ENCODE measurements at regions not wholly inside any gene's neighbourhood (a gene's known extent, or its start where the extent isn't known, plus 50 kb on each side); places are given as distances from the start of the nearest gene placed in this dataset.

DNA sequence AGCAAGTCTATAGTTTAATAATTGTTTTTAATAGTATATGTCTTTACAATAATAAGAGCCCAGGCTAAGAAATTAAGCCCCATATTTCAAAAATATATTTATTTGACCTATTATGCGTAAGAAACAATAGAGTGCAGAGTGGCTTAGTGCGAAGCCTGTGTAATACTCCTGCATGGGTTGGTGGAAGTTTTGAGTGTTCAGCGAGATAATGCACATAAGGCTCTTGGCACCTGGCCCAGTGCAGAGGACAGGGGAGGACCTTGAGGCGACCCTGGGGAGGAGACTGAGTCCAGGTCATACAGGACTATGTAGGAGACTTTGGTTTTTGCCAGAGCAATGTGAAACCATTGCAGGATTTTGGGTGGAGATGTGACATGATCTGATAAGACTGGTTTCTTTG, 132.4 kb upstream of the ST6GAL2 start:
- no peaks in the 10 kb centered on the region for H3K9me3 ChIP-seq
- ATAC-seq (no peak), DNase-seq (no peak)
- H3K36me3 ChIP-seq = no peaks in the 10 kb centered on the region
- no peak overlapping the region for H3K4me3 ChIP-seq
- no peaks in the 10 kb centered on the region for H3K27me3 ChIP-seq
- H3K4me1 ChIP-seq = no peaks in the 10 kb centered on the region
- in situ Hi-C loops (cut with MboI; ENCODE audit: low sequenced_read_pairs in 4 of 4) (no loop called here), intact Hi-C loops (cut with DNase I; ENCODE audit: low total_unique reads) (no loop called here)
- TF ChIP-seq POLR2A (IDR thresholded peaks at IDR 0.05) (no peak), CTCF (IDR thresholded peaks at IDR 0.05 in 4 of 5, conservative IDR thresholded peaks at IDR 0.05 in 1 of 5) (no peak)
- H3K27ac ChIP-seq = no peak overlapping the region

- TF ChIP-seq POLR2A (IDR thresholded peaks at IDR 0.05) (no peak), CTCF (IDR thresholded peaks at IDR 0.05 in 4 of 5, conservative IDR thresholded peaks at IDR 0.05 in 1 of 5) (no peak)
Observed at GRCh38 chr2:107020392-107020791, 134.4 kb upstream of the ST6GAL2 start.

GRCh38 chr2:107024269-107024668, 138.3 kb upstream of the ST6GAL2 start:
- ATAC-seq = no peak
- TF ChIP-seq POLR2A (IDR thresholded peaks at IDR 0.05) = no peak
- TF ChIP-seq CTCF (IDR thresholded peaks at IDR 0.05 in 4 of 5, conservative IDR thresholded peaks at IDR 0.05 in 1 of 5) = no peak
- no peaks in the 10 kb centered on the region for H3K4me1 ChIP-seq
- no peaks in the 10 kb centered on the region for H3K36me3 ChIP-seq
- no peak overlapping the region for H3K4me3 ChIP-seq
- no peak for DNase-seq
- no peaks in the 10 kb centered on the region for H3K27me3 ChIP-seq
- in situ Hi-C loops (cut with MboI; ENCODE audit: low sequenced_read_pairs in 4 of 4) (no loop called here), intact Hi-C loops (cut with DNase I; ENCODE audit: low total_unique reads) (no loop called here)
- H3K27ac ChIP-seq = no peak overlapping the region
- H3K9me3 ChIP-seq = no peaks in the 10 kb centered on the region

More at GRCh38 chr2:107020392-107020791, 134.4 kb upstream of the ST6GAL2 start:
- H3K4me1 ChIP-seq = no peaks in the 10 kb centered on the region
- no peak overlapping the region for H3K27ac ChIP-seq
- no peaks in the 10 kb centered on the region for H3K36me3 ChIP-seq
- H3K27me3 ChIP-seq = no peaks in the 10 kb centered on the region
- no peak overlapping the region for H3K4me3 ChIP-seq
- DNase-seq (no peak), ATAC-seq (no peak)
- intact Hi-C loops (cut with DNase I; ENCODE audit: low total_unique reads) = no loop called here
- H3K9me3 ChIP-seq = no peaks in the 10 kb centered on the region
- in situ Hi-C loops (cut with MboI; ENCODE audit: low sequenced_read_pairs in 4 of 4) = no loop called here

DNA sequence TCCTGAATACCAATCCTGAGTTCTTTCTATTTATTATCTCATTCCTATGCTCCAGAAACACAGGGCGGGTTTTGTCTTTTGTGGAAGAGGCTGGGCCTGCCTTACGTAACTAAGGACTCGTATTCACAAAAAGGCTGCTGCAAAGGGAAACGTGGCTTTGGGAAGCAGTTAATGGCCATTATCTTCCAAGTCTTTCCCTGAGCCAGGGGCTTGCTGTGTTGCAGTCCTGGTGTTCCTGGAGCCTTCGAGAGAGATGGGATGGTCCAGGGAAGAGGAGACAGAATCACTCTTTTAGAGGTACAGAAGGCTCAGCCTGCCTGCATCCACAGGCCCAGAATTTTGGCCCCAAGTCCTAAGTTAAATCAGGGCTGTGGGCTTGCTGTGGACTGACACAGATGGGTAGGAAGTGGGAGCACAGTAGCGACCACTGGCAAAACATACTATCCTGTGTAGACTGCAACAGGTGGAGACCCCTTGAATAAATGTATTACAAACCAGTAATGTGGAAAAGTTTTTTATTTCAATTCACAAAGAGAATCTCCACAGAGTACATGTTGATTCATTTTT, 139.4 kb upstream of the ST6GAL2 start:
- H3K27me3 ChIP-seq = no peaks in the 10 kb centered on the region
- H3K4me1 ChIP-seq = no peaks in the 10 kb centered on the region
- ATAC-seq (no peak), DNase-seq (no peak)
- intact Hi-C loops (cut with DNase I; ENCODE audit: low total_unique reads) = no loop called here
- no peaks in the 10 kb centered on the region for H3K9me3 ChIP-seq
- H3K27ac ChIP-seq = no peak overlapping the region
- no peak for TF ChIP-seq CTCF (IDR thresholded peaks at IDR 0.05 in 4 of 5, conservative IDR thresholded peaks at IDR 0.05 in 1 of 5)
- TF ChIP-seq POLR2A (IDR thresholded peaks at IDR 0.05) = no peak
- no peak overlapping the region for H3K4me3 ChIP-seq
- no peaks in the 10 kb centered on the region for H3K36me3 ChIP-seq
- in situ Hi-C loops (cut with MboI; ENCODE audit: low sequenced_read_pairs in 4 of 4) = no loop called here

- in situ Hi-C loops (cut with MboI; ENCODE audit: low sequenced_read_pairs in 4 of 4) = no loop called here
- TF ChIP-seq POLR2A (IDR thresholded peaks at IDR 0.05) (no peak), CTCF (IDR thresholded peaks at IDR 0.05 in 4 of 5, conservative IDR thresholded peaks at IDR 0.05 in 1 of 5) (no peak)
- Histone ChIP-seq H3K4me1 (no peaks in the 10 kb centered on the region), H3K27ac (no peak overlapping the region), H3K9me3 (no peaks in the 10 kb centered on the region), H3K4me3 (no peak overlapping the region), H3K27me3 (no peaks in the 10 kb centered on the region), H3K36me3 (no peaks in the 10 kb centered on the region)
- DNase-seq (no peak), ATAC-seq (no peak)
- intact Hi-C loops (cut with DNase I; ENCODE audit: low total_unique reads) = no loop called here
Observed at GRCh38 chr2:107025869-107026380, 140.0 kb upstream of the ST6GAL2 start.

Measured in gastrocnemius medialis (tissue), 4 donors.